K562 (cell line): ENCODE measurements at regions not wholly inside any gene's neighbourhood (a gene's known extent, or its start where the extent isn't known, plus 50 kb on each side); places are given as distances from the start of the nearest gene placed in this dataset.

ENCODE experiments used
- ATAC-seq: fragments of 200-7000 bp; cut with Tn5 transposase; 3 replicates; pipeline ENCODE4 v1.9.1; 2020; ENCODE audit warnings: moderate library complexity
- BruUV-seq: library from RNA; stranded (reverse); fragments of 400-500 nt; replicated peaks from 2 replicates; lab custom pipeline; 2021; lab: Mats Ljungman, UMichigan
- CTCF ChIA-PET: fragments of 300-600 bp; formaldehyde crosslinking; extraction: SDS; loops from one replicate; lab custom pipeline; 2021; ENCODE audit warnings: low intra/inter-chr PET ratio; lab: Yijun Ruan, JAX
- POLR2A ChIA-PET: fragments of 300-600, 350-650 bp; sonication (Branson Sonifier 250); formaldehyde crosslinking; extraction: SDS; loops from one replicate; lab custom pipeline; 2021; ENCODE audit warnings: antibody characterized with exemption, inconsistent platforms; lab: Yijun Ruan, JAX
- DNase-seq, 4 experiments: peaks; one replicate each; pipeline versions ENCODE4 v3.0.0 to v3.0.0-alpha.2; 2011 to 2018; ENCODE audit warnings: low spot score in 3 of 4, mixed read lengths in 3 of 4; ENCODE audit errors: extremely low read depth in 1 of 4
- FAIRE-seq: peaks from 2 replicates; lab custom pipeline; 2011; peaks lifted over from hg19 to GRCh38; lab: Jason Lieb, UNC
- H2AFZ ChIP-seq: 2 replicates; pipeline ENCODE4 v1.6.0; 2011; ENCODE audit warnings: low read depth, low read length, control low read depth, inconsistent platforms
- H3K27ac ChIP-seq: fragments of 200-600 bp; 3 replicates; pipeline ENCODE4 v1.8.0; 2011; ENCODE audit warnings: low read depth, mild to moderate bottlenecking, control low read depth, inconsistent platforms, low read length, moderate library complexity, mixed read lengths; ENCODE audit errors: extremely low read depth
- H3K27me3 ChIP-seq, 2 experiments: fragments of 300-600 bp in 1 of 2; 2 replicates in 1 of 2; 3 replicates in 1 of 2; pipeline versions ENCODE4 v1.6.0 to v1.8.0; 2011; ENCODE audit warnings: inconsistent platforms in 2 of 2, low read length in 2 of 2, mild to moderate bottlenecking in 1 of 2, mixed read lengths in 1 of 2, moderate library complexity in 1 of 2; ENCODE audit not compliant: control insufficient read depth in 2 of 2, insufficient read depth in 2 of 2
- H3K36me3 ChIP-seq: fragments of 300-600 bp; 3 replicates; pipeline ENCODE4 v1.8.0; 2011; ENCODE audit warnings: mild to moderate bottlenecking, low read length, inconsistent platforms; ENCODE audit not compliant: control insufficient read depth, insufficient read depth
- H3K4me1 ChIP-seq, 2 experiments: fragments of 200-600 bp in 1 of 2; replicated peaks in 1 of 2; 2 replicates in 1 of 2; 3 replicates in 1 of 2; pipeline versions ENCODE4 v1.5.1 to v1.8.0; 2011; ENCODE audit warnings: inconsistent platforms in 2 of 2, low read length in 2 of 2, mild to moderate bottlenecking in 1 of 2, mixed read lengths in 1 of 2, moderate library complexity in 1 of 2; ENCODE audit not compliant: control insufficient read depth in 2 of 2, insufficient read depth in 2 of 2
- H3K4me2 ChIP-seq: 2 replicates; pipeline ENCODE4 v1.6.1; 2011; ENCODE audit warnings: low read length, control low read depth, inconsistent platforms, mixed read lengths; ENCODE audit not compliant: insufficient read depth
- H3K4me3 ChIP-seq: fragments of 200-600 bp; sonication (generic), shearing (Covaris generic); 2 replicates; pipeline ENCODE4 v1.5.1; 2016; ENCODE audit warnings: control low read depth, inconsistent platforms
- H3K79me2 ChIP-seq: fragments of 200-600 bp; 3 replicates; pipeline ENCODE4 v1.8.0; 2011; ENCODE audit warnings: low read length, inconsistent platforms; ENCODE audit not compliant: control insufficient read depth, insufficient read depth
- H3K9ac ChIP-seq, 2 experiments: 2 replicates each; pipeline versions ENCODE4 v1.6.0 to v1.6.1; 2011; ENCODE audit warnings: low read depth in 2 of 2, low read length in 2 of 2, control low read depth in 1 of 2, inconsistent platforms in 1 of 2, mild to moderate bottlenecking in 1 of 2, mixed read lengths in 1 of 2; ENCODE audit not compliant: insufficient read depth in 1 of 2
- H3K9me1 ChIP-seq: one replicate; pipeline ENCODE4 v1.6.0; 2011; ENCODE audit warnings: inconsistent platforms, mild to moderate bottlenecking, low read length, moderate library complexity; ENCODE audit not compliant: control insufficient read depth, insufficient read depth
- H3K9me3 ChIP-seq: replicated peaks from 2 replicates; pipeline ENCODE4 v1.5.1; 2011; ENCODE audit warnings: low read depth, low read length, inconsistent platforms; ENCODE audit not compliant: control insufficient read depth, insufficient read depth
- H4K20me1 ChIP-seq: replicated peaks from 2 replicates; pipeline ENCODE4 v1.6.1; 2011; ENCODE audit warnings: low read length, inconsistent platforms, mixed read lengths; ENCODE audit not compliant: control insufficient read depth, insufficient read depth
- ARID4B ChIP-seq: sonication (generic); formaldehyde crosslinking; IDR thresholded peaks from 2 replicates; pipeline ENCODE4 v1.8.0; 2022; ENCODE audit warnings: mild to moderate bottlenecking, missing genetic modification reagents
- SRSF7 ChIP-seq: fragments of 200-400 bp; formaldehyde crosslinking; optimal IDR thresholded peaks from 2 replicates; pipeline ENCODE3; 2017; ENCODE audit warnings: mild to moderate bottlenecking, low read depth, low read length
- TAF15 ChIP-seq: fragments of 200-400 bp; formaldehyde crosslinking; IDR thresholded peaks from 2 replicates; pipeline ENCODE4 v1.6.1; 2017; ENCODE audit warnings: mild to moderate bottlenecking, low read depth, low read length, moderate library complexity
- WGBS: fragments of 100-300 bp; shearing (Covaris generic); methylation state at CpG from one replicate; pipeline ENCODE4 v1.1.6; 2016; ENCODE audit warnings: low coverage, mixed read lengths; ENCODE audit not compliant: insufficient coverage; ENCODE audit errors: missing lambda C conversion rate; 5-methylcytosine and 5-hydroxymethylcytosine counted together
- in situ Hi-C: fragments of 300-500 bp; cut with MboI; formaldehyde crosslinking; loops from 4 replicates; pipeline ENCODE4 v1.15.0; 2018; ENCODE audit warnings: inconsistent platforms, mixed read lengths
- intact Hi-C: fragments of 100-400 bp; cut with micrococcal nuclease; formaldehyde crosslinking; loops from 2 replicates; pipeline ENCODE4 v1.14.2; 2022

GRCh38 chr10:59016043-59016442 lies 160.4 kb upstream of the PHYHIPL start:
- no peaks in the 10 kb centered on the region for H3K79me2 ChIP-seq
- H3K9ac ChIP-seq: no peak overlapping the region
- ATAC-seq (no peak), FAIRE-seq (no peak)
- H3K9me3 ChIP-seq: no peaks in the 10 kb centered on the region
- POLR2A ChIA-PET: no interaction called here
- H3K27ac ChIP-seq: no peak overlapping the region
- intact Hi-C loops: no loop called here
- no TSS peak for BruUV-seq
- TF ChIP-seq ARID4B (CRISPR knock-in tag) (no peak), TAF15 (no peak), SRSF7 (no peak)
- TF ChIP-seq, all 486 proteins: peak for 0
- WGBS: 0% methylated on average over 4 of the region's 4 CpGs
- no peak for DNase-seq
- in situ Hi-C loops: no loop called here
- Histone ChIP-seq H3K4me2 (no peak overlapping the region), H3K27me3 (no peaks in the 10 kb centered on the region), H2AFZ (no peak overlapping the region), H3K9me1 (no peaks in the 10 kb centered on the region), H4K20me1 (no peaks in the 10 kb centered on the region), H3K4me3 (no peak overlapping the region), H3K4me1 (no peaks in the 10 kb centered on the region), H3K36me3 (no peaks in the 10 kb centered on the region)
- CTCF ChIA-PET: no interaction called here
